Upper lobe of right lung (tissue), 1 donor: ENCODE measurements at regions not wholly inside any gene's neighbourhood (a gene's known extent, or its start where the extent isn't known, plus 50 kb on each side); places are given as distances from the start of the nearest gene placed in this dataset.
A peak's percentile ranks its signal among the peaks of the same experiment; 100 is the strongest.

ENCODE experiments used
- ATAC-seq: fragments of 200-7000 bp; cut with Tn5 transposase; one replicate; pipeline ENCODE4 v1.9.1; 2020; ENCODE audit warnings: mild to moderate bottlenecking, moderate library complexity
- DNase-seq: peaks from one replicate; pipeline ENCODE4 v3.0.0-alpha.2; 2020
- H3K27ac ChIP-seq: fragments of 200-600 bp; one replicate; pipeline ENCODE4 v1.8.0; 2022
- H3K27me3 ChIP-seq: fragments of 200-600 bp; one replicate; pipeline ENCODE4 v1.8.0; 2022; ENCODE audit warnings: mild to moderate bottlenecking
- H3K36me3 ChIP-seq: fragments of 200-600 bp; one replicate; pipeline ENCODE4 v1.8.0; 2022
- H3K4me1 ChIP-seq: fragments of 200-600 bp; one replicate; pipeline ENCODE4 v1.8.0; 2022
- H3K4me3 ChIP-seq: fragments of 200-600 bp; one replicate; pipeline ENCODE4 v1.8.0; 2022; ENCODE audit warnings: mild to moderate bottlenecking
- H3K9me3 ChIP-seq: fragments of 200-600 bp; one replicate; pipeline ENCODE4 v1.8.0; 2022
- CTCF ChIP-seq: fragments of 200-600 bp; IDR thresholded peaks from one replicate; pipeline ENCODE4 v1.8.0; 2022; ENCODE audit warnings: antibody characterized with exemption
- intact Hi-C: fragments of 100-400 bp; cut with DNase I; formaldehyde crosslinking; loops from one replicate; pipeline ENCODE4 v1.11.0; 2022
- donor health status: DM: no; HTN: yes; CAD: no; lungs with severe emphysema.

GRCh38 chr2:42886921-42887320 is 94.5 kb upstream of the HAAO start:
- Histone ChIP-seq H3K4me1 (no peaks in the 10 kb centered on the region), H3K27me3 (no peaks in the 10 kb centered on the region), H3K4me3 (no peak overlapping the region), H3K36me3 (no peaks in the 10 kb centered on the region), H3K9me3 (no peaks in the 10 kb centered on the region), H3K27ac (no peak overlapping the region)
- no peak for TF ChIP-seq CTCF
- ATAC-seq (no peak), DNase-seq (no peak)
- intact Hi-C loops, result no loop called here

GRCh38 chr2:42882756-42883155 is 90.4 kb upstream of the HAAO start:
- no peaks in the 10 kb centered on the region for H3K36me3 ChIP-seq
- DNase-seq (no peak), ATAC-seq (no peak)
- no peak overlapping the region for H3K4me3 ChIP-seq
- no peaks in the 10 kb centered on the region for H3K27me3 ChIP-seq
- no peak for TF ChIP-seq CTCF
- no peak overlapping the region for H3K27ac ChIP-seq
- H3K4me1 ChIP-seq, result peaks cover 25% of the 10 kb centered on the region
- no peaks in the 10 kb centered on the region for H3K9me3 ChIP-seq
- intact Hi-C loops, result no loop called here

- Histone ChIP-seq H3K27ac (peak overlapping the region; percentile 14), H3K36me3 (no peaks in the 10 kb centered on the region), H3K9me3 (no peaks in the 10 kb centered on the region), H3K27me3 (no peaks in the 10 kb centered on the region), H3K4me3 (no peak overlapping the region), H3K4me1 (peaks cover 32% of the 10 kb centered on the region)
- TF ChIP-seq CTCF, result no peak
- DNase-seq (no peak), ATAC-seq (no peak)
- intact Hi-C loops, result no loop called here
Measured at GRCh38 chr2:42881732-42882131, 89.3 kb upstream of the HAAO start.

GRCh38 chr2:42880738-42881690 is 88.6 kb upstream of the HAAO start:
- Histone ChIP-seq H3K27ac (peak overlapping the region; percentile 30), H3K36me3 (no peaks in the 10 kb centered on the region), H3K4me3 (no peak overlapping the region), H3K4me1 (peaks cover 39% of the 10 kb centered on the region), H3K9me3 (no peaks in the 10 kb centered on the region), H3K27me3 (no peaks in the 10 kb centered on the region)
- intact Hi-C loops, result no loop called here
- TF ChIP-seq CTCF, result no peak
- no peak for ATAC-seq
- DNase-seq, result no peak

- DNase-seq, result no peak
- peaks cover 48% of the 10 kb centered on the region for H3K4me1 ChIP-seq
- no peaks in the 10 kb centered on the region for H3K36me3 ChIP-seq
- H3K27ac ChIP-seq, result peak overlapping the region; percentile 30
- no peak for TF ChIP-seq CTCF
- H3K27me3 ChIP-seq, result no peaks in the 10 kb centered on the region
- H3K4me3 ChIP-seq, result no peak overlapping the region
- H3K9me3 ChIP-seq, result no peaks in the 10 kb centered on the region
- intact Hi-C loops, result no loop called here
- peak; percentile 48 for ATAC-seq
Measured at GRCh38 chr2:42879913-42880737, 87.7 kb upstream of the HAAO start.
